ENCODE measurements at regions not wholly inside any gene's neighbourhood (a gene's known extent, or its start where the extent isn't known, plus 50 kb on each side); places are given as distances from the start of the nearest gene placed in this dataset.
"Not testable (repeated sequence)": the region's sequence is repeated elsewhere in the genome, so short reads cannot be mapped to it uniquely, and the experiment has no call there.

DNA sequence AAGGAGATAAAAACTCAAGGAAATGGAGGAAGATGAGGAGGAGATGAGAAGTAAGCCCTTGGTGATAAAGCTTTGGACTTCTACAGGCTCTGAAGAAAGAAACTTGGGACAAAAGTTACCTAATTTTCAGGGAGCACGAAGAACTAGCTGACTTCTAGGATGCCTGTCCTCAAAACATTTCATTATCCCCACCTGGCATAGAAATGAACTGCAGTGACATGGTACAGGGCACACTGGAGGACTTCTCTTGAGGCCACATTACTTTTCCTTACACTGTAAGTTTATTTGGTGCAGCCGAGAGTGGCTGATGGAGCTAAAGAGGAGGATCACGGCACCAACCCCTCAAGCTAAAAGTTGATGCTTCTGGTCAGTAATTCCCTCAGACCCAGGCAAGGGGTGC lies 269.5 kb upstream of the MSX2 start:
- in situ Hi-C loops (cut with HindIII; ENCODE audit: low sequenced_read_pairs): no loop called here

DNA sequence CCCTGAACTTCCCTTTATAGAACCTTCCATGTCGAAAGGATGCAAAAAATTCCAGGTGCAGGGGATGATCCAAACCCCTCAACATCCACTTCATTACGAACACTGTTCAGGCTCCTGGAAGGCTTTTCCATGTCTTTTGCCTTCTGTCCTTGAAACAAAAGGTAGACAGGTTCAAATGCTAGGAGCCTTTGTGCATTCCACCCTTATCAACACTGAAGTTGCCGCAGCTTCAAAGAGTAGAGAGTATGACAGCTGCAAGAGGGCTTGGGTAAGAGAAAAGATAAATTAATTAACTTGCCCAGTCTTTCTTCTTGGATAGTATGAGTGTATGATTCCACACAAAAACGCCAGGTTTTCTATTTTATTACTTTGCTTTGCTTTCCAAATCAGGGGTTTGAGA lies 269.1 kb upstream of the MSX2 start:
- in situ Hi-C loops (cut with HindIII; ENCODE audit: low sequenced_read_pairs): no loop called here

DNA sequence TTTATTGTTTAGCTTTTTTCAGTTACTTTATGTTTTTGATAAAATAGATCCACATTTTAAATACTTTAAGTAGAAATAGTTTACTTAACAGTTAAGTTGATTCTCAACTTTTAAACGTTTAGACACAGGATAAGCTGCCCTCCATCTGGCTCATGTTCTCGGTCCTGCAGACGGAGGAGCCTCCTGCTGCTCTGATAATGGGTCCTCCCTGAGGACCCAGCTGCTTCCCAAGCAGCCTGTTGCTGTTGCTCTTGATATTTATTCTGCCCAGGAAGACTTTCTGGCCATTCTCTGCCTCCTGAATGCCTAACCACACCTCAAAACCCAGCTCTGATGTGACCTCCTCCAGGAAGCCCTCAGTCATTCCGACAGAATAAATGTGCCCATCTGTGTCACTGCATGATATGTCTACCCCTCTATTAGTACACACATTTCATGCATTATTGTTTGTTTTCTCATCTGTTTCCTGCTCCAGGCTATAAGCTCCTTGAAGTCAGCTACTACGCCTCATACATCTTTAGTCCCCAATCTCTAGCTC lies 267.2 kb upstream of the MSX2 start:
- in situ Hi-C loops (cut with HindIII; ENCODE audit: low sequenced_read_pairs): no loop called here

GRCh38 chr5:174459071-174459702 lies 265.2 kb upstream of the MSX2 start:
- in situ Hi-C loops (cut with HindIII; ENCODE audit: low sequenced_read_pairs): no loop called here

DNA sequence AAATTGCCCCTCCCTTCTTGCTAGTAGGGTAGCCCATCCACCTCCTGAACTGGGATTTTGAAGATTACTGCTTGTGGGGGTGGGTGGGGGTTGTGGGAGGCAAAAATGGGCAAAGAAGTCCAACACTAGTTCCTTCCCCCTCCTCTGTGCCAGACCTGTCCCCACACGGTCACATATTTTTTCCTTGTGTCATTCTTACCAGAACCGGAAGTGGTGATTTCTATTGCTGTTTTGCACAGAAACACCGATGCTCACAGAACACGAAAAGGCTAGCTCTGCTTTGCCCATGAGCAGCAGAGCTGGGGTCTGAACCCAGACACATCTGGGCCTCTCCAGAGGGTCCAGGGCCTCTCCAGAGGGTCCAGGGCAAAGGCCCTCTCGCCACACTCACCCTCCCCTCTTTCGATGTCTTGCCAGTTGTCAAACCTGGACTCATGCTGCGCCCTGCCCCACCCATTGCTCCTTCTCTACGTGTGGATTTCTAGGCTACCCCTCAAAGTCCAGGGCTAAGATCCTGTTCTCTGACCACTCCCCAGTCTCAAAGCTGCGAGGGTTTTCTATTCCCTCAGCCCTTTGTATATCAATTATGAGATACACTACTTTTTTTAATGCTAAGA lies 264.4 kb upstream of the MSX2 start:
- in situ Hi-C loops (cut with HindIII; ENCODE audit: low sequenced_read_pairs): no loop called here

DNA sequence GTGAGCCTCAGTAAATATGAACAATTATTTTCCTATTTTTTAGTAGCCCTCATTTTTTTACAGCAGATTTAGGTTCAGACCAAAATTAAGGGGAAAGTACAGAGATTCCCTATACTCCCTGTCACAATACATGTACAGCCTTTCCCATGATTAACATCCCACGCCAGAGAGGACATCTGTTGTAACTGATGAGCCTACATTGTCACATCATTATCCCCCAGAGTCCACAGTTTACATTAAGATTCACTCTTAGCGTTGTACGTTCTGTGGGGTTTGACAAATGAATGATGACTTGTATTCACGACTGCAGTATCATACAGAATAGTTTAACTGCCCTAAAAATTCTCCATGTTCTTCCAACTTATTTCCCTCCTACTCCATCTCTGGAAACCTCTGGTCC lies 262.3 kb upstream of the MSX2 start:
- in situ Hi-C loops (cut with HindIII; ENCODE audit: low sequenced_read_pairs): no loop called here

DNA sequence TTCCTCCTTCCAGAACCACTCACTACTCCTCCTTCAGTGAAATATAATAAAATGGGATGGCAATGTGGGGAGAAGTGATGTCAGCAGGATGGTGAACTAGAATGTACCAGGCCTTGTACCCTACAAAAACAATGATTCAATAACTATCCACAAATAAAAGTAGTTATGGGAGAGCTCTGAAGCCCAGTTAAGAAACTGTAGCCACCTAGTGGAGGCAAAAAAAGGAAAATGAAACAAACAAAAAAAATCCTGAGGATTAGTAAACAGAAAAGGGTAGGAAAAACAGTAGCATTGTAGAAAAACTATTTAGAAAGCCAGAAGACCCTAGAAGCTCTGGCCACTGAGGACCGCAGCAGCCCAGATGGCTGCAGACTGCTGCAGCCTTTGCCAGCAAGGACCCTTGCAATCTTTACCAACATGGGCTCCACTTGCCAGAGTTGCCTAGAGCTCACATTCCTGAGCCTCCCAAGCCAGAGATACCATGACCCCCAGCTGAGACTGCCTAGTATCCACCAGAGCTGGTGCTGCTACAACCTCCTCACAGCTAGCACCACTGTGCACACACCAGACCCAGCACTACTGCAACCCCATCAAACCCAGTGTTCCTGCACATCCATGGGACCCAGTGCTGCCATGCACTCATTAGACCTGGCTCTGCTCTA lies 259.7 kb upstream of the MSX2 start:
- in situ Hi-C loops (cut with HindIII; ENCODE audit: low sequenced_read_pairs): no loop called here

GRCh38 chr5:174471528-174471927 lies 252.9 kb upstream of the MSX2 start:
- in situ Hi-C loops (cut with HindIII; ENCODE audit: low sequenced_read_pairs): not testable (repeated sequence)

DNA sequence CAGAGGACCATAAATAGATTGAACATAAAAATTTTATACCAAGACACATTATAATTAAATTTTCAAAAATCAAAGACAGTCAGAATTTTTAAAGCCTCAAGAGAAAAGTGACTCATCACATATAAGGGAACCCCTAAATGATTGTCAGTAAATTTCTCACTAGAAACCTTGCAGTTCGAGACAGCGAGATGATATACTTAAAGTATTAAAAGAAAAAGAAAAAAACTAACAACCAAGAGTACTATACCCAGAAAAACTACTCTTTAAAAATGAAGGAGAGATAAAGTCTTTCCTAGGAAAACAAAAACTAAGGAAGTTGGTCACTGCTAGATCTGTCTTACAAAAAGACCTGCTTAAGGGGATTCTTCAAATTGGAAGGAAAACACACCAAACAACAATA lies 251.4 kb upstream of the MSX2 start:
- in situ Hi-C loops (cut with HindIII; ENCODE audit: low sequenced_read_pairs): no loop called here

GRCh38 chr5:174476001-174476400 lies 248.4 kb upstream of the MSX2 start:
- in situ Hi-C loops (cut with HindIII; ENCODE audit: low sequenced_read_pairs): not testable (repeated sequence)

- in situ Hi-C loops (cut with HindIII; ENCODE audit: low sequenced_read_pairs): no loop called here
Measured at GRCh38 chr5:174479325-174479724, 245.1 kb upstream of the MSX2 start.

GRCh38 chr5:174481737-174482136 lies 242.6 kb upstream of the MSX2 start:
- in situ Hi-C loops (cut with HindIII; ENCODE audit: low sequenced_read_pairs): no loop called here

DNA sequence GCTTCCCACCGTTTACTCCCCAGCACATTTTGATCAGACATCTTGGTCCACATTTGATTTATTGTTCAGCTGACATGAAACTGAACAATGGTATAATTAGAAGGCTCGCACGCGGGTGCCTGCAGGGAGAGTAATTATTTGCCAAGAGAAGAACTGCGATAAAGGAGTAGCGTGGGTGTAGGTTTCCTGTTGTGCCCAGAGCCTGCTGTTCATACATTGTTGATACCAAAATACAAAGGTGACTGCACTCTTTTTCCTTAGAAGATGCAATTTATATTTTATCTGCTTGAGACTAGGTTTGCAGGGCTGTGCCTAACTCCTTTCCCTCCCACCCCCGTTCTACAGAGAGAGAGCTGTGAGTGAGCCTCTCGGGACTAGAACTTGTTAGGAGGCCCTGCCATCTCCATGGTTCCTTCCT lies 241.8 kb upstream of the MSX2 start:
- in situ Hi-C loops (cut with HindIII; ENCODE audit: low sequenced_read_pairs): no loop called here

- in situ Hi-C loops (cut with HindIII; ENCODE audit: low sequenced_read_pairs): no loop called here
Measured at GRCh38 chr5:174483411-174483810, 241.0 kb upstream of the MSX2 start.

DNA sequence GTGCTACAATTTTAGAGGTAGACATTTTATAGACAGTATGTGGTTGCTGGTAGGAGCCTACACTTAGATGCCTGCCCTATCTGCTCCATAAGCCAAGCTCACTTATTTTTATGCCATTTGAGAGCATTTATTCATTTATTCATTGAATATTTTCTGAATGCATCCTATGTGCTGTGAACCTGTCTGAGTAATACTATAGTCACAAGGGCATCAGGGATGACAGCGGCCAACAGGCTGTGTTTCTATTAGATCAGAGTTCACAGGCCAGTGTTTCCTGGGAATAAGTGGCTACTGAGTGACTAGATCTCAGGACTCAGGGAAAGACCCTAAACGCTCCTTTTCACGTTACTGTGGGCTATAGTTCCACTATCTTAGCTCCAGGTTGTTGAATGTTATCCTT lies 235.2 kb upstream of the MSX2 start:
- in situ Hi-C loops (cut with HindIII; ENCODE audit: low sequenced_read_pairs): no loop called here

- in situ Hi-C loops (cut with HindIII; ENCODE audit: low sequenced_read_pairs): no loop called here
Measured at GRCh38 chr5:174489920-174490597, 234.3 kb upstream of the MSX2 start.

GRCh38 chr5:174490728-174491127 lies 233.7 kb upstream of the MSX2 start:
- in situ Hi-C loops (cut with HindIII; ENCODE audit: low sequenced_read_pairs): no loop called here

DNA sequence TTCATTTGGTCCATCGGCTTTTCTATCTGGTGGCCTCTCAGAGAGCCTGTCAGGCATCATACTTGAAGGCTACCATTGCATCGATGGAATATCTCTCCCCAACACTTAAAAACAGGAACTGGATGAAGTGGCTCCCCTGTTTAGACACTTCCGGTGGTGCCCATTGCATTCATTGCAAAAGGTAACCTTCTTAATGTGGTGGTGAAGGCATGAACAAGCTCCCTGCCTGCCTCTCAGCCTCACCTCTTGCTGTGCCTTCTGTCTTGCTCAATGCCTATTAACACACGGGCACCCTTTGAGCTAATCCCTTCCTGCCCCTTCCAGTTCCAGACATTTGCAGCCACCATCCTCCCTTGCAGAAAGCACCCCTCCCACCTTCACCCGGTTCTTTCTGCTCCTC lies 233.1 kb upstream of the MSX2 start:
- in situ Hi-C loops (cut with HindIII; ENCODE audit: low sequenced_read_pairs): no loop called here

DNA sequence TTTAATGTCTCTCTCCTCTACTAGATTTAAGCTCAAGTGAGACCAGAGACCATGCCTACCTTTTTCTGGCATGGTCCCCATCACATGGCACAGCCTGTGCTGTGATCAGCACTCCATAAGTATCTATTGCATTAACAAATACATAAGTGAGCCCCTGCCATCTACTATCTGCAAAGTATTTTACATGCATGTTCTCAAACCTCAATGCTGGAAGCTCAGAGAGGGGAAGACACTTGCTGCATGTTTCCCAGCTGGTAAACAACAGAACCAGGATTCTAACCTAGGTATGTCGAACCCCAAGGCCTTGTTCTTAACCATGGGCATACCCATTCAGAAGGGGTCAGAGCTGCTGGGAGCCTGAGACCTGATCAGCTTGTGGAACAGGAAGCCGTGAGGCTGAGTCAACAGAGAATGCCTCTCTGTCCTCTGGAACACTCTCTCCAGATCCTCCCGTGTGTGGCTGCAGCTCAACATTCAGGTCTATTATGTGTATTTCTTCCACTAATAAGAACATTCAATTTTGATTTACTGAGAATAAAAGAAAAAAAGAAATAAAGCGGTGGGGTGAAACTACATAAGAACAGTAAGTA lies 232.5 kb upstream of the MSX2 start:
- in situ Hi-C loops (cut with HindIII; ENCODE audit: low sequenced_read_pairs): no loop called here

DNA sequence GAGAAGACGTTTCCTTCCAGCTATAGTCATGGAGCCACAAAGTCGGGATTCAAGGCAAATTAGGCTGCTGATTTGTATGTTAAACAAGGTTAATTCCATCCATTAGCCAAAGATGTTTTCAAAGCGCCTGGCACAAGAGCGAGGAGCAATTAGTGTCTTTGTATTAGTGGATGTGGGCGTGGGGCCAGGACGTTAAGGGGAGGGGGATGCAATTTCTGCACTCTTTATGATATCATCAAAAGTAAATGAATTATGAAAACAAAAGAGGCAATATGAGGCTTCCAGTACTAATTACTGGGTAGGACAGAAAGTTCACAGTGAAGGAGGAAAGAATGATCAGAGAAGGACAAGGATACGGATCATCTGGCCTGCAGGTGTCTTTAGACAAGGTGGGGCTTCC lies 230.9 kb upstream of the MSX2 start:
- in situ Hi-C loops (cut with HindIII; ENCODE audit: low sequenced_read_pairs): no loop called here

GRCh38 chr5:174497939-174498338 lies 226.4 kb upstream of the MSX2 start:
- in situ Hi-C loops (cut with HindIII; ENCODE audit: low sequenced_read_pairs): not testable (repeated sequence)
